NCI-H146 (cell line): ENCODE measurements at regions not wholly inside any gene's neighbourhood (a gene's known extent, or its start where the extent isn't known, plus 50 kb on each side); places are given as distances from the start of the nearest gene placed in this dataset.

ENCODE experiments used
- DNase-seq: peaks from one replicate; lab custom pipeline; 2025; lab: John Stamatoyannopoulos, UW

DNA sequence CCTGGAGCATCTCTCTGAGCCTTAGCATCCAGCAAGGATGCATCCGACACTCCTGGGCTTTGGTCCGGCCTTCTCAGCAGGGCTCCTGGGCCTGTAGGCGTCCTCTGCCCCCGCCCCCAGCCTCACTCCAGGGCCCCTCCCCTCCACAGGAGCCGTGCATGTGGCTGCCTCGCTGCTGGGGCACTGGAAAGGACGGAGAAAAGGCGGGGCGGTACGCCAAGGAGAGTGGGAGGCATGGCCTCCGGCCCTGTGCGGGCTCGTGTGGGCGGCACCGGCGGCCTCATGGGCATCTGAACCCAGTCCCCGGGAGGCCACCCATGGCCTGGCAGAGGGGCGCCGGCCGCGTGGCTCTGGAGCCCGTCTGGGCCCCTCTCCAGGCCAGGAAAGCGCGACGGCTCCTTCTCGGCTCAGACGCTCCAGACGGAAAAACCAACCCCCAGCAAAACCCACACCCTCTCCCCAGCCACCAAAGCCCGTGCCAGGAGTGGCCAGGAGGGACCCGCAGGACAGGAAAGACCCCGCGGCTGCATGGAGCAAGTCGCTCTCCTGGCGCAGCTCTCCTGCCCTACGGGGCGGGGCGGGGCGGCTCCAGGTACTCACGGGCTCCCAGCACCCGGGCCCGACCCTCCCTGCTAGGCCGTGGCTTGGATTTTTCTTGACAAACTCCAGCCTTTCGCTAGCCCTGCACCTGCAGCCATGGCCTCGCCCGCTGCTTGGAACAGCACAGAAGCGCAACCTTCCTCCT, 419.9 kb downstream of the QKI start:
- no peak for DNase-seq

GRCh38 chr6:163831736-163832135, 417.2 kb downstream of the QKI start:
- no peak for DNase-seq

DNA sequence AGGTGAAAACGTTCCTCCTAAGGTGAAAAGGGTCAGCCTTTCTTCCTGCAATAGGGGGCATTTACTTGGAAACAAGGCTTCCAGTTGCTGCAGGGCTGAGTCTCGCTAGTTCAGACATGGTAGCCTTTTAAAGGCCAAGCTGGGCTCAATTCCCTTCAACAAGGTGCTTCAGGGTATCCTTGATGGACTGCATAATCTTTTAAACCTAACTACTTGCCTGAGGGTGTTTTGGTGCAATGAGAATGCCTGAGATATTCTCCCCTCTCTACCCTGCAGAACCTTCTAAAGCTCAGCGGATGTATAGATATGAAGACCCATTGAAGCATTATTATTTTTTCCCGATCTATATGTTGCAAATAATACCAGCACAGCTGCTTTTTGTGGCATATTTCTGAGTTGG, 416.1 kb downstream of the QKI start:
- no peak for DNase-seq

DNA sequence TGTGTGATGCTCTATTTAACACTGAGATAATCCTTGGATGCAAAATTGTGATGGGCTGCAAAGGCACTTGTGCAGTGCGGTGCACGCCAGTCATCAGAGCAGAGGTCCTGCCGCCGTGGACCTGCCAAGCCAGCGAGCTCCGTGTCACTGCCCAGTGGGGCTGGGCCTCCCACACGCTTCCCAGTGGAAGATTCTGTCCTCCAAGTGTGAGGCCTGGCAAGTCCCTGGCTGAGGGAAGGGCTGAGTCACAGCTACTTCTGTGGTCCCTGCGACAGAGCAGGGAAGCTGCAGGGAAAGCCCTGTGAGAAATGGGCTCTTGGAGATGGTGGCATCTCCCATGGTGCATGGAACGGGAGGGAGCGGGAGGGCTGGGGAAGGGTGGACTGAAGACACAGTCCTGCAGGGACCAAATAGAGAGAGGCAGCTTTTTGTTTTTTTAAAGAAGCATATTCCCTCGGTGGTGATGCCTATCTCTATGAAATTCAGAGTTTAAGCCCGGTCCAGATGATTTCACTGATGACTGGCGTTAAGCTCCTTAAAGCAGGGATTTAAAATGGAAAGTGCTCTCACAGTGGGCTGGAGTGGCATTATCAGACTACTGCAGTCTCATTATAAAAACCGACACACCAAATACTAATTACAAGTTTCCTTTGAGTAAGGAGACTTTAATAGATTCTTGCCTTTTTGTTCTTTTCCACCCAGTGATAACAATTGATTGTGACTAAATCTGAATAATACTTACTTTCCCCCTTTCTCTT, 413.7 kb downstream of the QKI start:
- DNase-seq = no peak

DNA sequence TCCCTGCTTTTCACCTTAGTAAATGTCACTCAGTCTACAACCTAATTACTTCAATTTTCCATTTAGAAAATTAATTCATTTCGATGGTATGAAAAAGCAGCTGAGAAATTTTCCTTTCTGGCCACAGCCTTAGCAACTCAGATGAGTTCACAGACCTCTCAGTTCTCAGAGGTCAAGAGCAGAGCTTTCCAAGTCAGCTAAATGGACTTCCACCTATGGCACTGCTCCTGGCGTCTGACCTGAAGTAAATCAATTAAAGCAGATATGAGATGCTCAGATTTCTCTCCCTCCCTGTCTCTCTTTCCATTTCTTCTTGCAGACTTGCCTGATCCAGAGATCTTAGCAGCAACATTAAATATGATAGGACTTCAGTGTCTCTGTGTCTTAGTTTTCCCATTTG, 412.6 kb downstream of the QKI start:
- DNase-seq = no peak

GRCh38 chr6:163826629-163827028, 412.1 kb downstream of the QKI start:
- DNase-seq = no peak

- DNase-seq = no peak
Measured at GRCh38 chr6:163825033-163825432, 410.5 kb downstream of the QKI start.

DNA sequence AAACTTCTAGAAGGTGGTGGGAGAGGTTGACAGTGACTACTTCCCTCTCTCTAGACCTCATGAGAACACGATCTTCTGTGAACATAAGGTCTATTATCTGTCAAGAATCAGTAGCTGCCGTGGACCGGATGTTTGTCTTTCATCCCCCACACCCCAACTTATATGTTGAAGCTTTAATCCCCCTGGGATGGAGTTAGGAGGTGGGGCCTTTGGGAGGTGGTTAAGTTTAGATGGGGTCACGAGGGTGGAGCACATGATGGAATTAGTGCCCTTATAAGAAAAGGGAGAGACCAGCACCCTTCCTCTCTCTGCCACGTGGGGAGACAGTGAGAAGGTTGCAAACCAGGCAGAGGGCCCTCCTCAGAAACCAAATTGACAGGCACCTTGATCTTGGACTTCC, 409.1 kb downstream of the QKI start:
- DNase-seq = no peak

DNA sequence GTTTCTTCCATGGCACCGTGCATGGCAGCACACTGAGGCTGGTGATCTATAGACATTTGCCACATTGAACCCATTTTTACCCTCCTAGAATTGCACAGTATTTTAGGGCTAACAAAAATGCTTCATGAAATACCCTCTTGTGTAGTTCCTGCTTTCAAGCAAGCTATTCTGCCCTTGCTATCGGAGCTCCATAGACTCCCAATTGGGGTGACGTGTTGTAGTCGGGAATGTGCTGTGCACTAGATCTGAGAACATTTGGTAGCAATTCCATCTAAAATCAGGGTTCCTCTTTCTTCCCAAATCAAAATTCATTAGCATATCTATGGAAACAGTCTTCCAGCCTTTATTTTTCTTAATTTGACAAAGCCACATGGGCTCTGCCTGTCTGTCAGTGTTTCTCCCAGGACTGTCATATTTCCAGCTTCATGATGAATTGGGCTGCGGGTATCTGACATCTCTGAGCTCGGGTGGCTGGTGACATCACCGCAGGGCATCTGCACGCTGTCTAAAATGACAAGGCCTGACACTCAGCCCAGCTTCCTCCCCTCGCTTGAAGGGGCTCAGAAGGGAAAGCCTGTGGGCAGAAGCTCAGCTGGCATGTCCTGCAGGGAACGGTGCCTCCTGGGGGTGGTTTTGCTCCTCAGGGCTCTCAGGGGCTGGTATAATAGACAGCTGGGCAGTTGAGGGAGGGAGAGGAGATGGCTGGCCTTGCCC, 406.4 kb downstream of the QKI start:
- no peak for DNase-seq

GRCh38 chr6:163820171-163820570, 405.7 kb downstream of the QKI start:
- no peak for DNase-seq

- DNase-seq = no peak
Measured at GRCh38 chr6:163818719-163819118, 404.2 kb downstream of the QKI start.

DNA sequence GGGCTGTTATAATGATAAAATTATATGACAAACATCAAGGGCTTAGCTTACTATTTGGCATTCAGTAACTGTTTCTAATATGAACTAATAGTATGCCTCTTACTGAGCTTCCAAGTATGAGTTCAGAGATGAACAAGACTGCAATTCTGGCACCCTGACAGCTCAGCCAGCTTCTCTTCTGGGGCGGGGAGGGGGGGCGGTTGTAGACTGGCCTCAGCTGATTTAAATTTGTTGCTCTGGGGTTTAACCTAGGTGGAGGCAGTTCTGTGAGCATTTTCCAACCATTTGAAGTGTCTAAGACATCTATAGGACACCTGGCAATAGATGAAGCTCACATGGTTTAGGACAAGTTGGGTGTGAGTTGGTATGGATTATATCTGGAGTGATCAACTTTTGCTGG, 401.9 kb downstream of the QKI start:
- DNase-seq = no peak

DNA sequence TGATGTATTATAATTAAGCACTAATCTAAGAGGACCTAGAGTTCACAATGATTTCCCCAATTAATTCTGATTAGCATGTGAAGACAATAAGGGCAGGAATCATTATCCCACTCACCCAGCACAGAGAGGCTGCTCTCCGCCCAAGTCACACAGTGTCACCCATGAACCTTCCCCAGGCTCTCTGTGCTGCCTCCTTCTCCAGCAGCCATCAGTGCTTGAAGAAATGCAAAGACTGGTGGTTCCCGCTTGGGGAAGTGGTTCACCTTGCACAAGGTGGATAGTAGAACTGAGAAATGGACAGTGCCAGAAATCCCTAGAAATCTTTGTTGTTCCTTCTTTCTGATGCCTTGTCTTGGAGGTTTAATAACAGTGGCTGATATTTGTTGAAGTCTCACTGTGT, 401.3 kb downstream of the QKI start:
- DNase-seq = no peak

GRCh38 chr6:163814494-163815364, 400.2 kb downstream of the QKI start:
- no peak for DNase-seq

- no peak for DNase-seq
Measured at GRCh38 chr6:163813979-163814493, 399.5 kb downstream of the QKI start.

DNA sequence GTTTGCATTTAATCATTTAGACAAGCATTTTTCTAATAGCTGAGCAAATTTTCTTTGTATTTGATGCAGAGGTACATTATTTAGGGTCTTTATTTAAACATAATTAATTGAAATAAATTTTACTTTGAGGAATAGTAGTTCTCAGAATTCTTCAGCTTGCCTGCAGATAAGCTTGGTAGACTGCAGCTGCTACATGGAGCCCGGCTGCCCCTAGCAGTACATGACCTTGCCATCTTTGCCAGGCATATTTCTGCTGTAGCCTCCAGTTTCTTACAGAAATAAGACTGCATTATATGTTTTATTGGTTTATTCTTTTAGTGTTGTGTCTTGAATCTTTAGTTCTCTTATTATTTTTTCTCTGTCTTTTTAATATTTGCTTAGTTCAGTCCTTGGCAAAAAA, 396.8 kb downstream of the QKI start:
- DNase-seq = no peak

DNA sequence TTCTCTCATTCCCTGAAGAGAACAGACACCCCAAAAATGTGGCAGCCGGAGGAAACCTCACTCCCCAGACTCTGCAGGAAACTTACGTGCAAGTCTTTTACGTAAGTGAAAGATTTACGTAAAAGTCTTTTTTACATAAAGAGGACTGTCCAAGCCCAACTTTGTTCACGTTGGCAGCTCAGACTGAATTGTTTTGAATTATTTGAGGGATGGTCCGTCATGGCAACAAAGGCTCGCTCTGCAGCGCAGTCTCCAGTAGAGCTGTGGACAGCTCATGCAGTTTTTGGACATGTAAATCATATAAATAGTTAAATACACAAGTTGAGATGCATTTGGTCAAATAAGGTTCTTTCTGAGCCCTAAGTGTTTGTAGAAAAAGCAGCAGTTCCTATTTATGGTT, 394.8 kb downstream of the QKI start:
- no peak for DNase-seq

GRCh38 chr6:163808871-163809270, 394.4 kb downstream of the QKI start:
- DNase-seq = no peak

DNA sequence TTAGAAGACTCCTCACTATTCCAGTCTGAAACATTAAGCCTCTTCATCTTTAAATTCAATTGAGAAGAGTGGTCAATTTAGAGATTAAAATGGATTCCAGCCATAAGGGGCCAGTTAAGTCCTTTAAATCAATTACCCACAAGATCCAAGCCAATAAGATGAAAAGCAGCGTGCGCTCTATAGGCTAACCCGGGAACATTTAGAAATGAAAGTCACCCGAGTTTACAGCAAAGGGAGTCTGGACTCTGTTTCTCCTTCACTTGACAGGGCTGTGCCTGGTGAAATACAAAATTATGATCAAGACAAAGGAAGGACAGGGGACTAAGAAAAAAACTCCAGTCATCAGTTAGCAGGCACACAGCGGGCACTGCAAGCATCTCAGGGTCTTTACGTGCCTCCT, 393.7 kb downstream of the QKI start:
- DNase-seq = no peak

- no peak for DNase-seq
Measured at GRCh38 chr6:163806755-163807499, 392.4 kb downstream of the QKI start.

DNA sequence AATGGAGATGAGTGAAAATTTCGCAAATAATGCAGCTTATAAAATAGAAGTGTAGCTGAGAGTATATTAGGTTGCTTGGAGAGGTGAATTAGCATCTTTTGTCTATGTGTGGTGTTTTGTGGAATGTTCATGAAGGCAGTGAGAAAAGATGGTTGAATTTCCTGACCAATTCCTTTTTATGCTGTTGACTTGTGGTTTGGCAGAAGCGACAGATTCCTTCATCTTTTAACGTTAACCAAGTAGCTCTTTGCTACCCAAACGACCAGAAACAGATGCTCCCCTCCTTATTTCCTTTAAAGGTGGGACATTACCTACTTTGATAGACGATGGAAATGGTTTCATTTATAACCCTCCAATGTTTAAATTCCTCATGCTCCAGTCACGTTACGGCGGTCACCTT, 390.5 kb downstream of the QKI start:
- no peak for DNase-seq
